VCaP (cell line): ENCODE measurements at regions not wholly inside any gene's neighbourhood (a gene's known extent, or its start where the extent isn't known, plus 50 kb on each side); places are given as distances from the start of the nearest gene placed in this dataset.
"Not testable (repeated sequence)": the region's sequence is repeated elsewhere in the genome, so short reads cannot be mapped to it uniquely, and the experiment has no call there.

Experiments
- H3K27ac ChIP-seq: fragments of 450-650 bp; 2 replicates; pipeline ENCODE4 v1.5.1; 2017

- H3K27ac ChIP-seq: not testable (repeated sequence)
Observed at GRCh38 chr15:20622117-20622516, 80.5 kb upstream of the GOLGA6L6 start.

DNA sequence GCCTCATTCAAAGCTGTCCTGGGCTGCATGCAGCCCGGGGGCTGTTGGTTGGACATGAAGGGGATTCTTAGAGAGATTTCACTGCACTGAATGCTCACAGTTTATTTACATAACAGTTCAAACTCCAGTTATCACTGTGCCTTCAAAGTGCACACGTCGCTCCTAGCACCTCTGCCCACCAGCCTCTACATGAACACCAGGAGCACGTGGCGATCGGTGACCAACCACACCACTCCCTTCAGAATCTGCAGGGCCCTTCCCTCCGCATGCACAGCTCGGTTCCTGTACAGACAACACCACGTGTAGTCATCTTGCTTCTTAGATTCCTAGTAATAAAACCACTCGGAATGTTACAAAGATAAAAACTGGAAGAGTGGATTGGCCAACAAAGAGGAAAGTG, 72.9 kb upstream of the GOLGA6L6 start:
- H3K27ac ChIP-seq: not testable (repeated sequence)

- not testable (repeated sequence) for H3K27ac ChIP-seq
Observed at GRCh38 chr15:20612796-20613195, 71.2 kb upstream of the GOLGA6L6 start.

DNA sequence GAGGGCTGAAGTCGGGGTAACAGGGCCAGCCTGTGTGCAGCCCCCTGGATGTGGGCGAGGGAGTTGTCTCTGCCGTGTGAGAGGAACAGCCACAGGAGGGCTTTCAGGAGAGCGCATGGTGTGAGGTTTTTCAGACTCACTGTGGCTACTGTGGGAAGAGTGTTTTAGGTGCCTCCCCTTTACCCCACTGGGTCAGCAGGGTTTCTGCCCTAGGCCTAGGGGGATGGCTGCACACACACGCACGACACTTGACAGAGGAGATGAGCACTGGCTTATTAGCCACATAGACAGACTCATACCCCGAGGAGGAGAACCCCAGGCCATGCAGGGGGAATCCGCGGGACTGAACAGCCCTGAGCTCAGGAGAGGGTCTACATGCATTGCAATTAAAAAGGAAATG, 70.8 kb upstream of the GOLGA6L6 start:
- not testable (repeated sequence) for H3K27ac ChIP-seq

- H3K27ac ChIP-seq: not testable (repeated sequence)
Observed at GRCh38 chr15:20611667-20612290, 70.2 kb upstream of the GOLGA6L6 start.

- not testable (repeated sequence) for H3K27ac ChIP-seq
Observed at GRCh38 chr15:20608179-20608578, 66.6 kb upstream of the GOLGA6L6 start.

- not testable (repeated sequence) for H3K27ac ChIP-seq
Observed at GRCh38 chr15:20597245-20597644, 55.6 kb upstream of the GOLGA6L6 start.

GRCh38 chr15:20594219-20594618, 52.6 kb upstream of the GOLGA6L6 start:
- H3K27ac ChIP-seq: not testable (repeated sequence)

GRCh38 chr15:20591936-20592335, 50.3 kb upstream of the GOLGA6L6 start:
- H3K27ac ChIP-seq: not testable (repeated sequence)
